Gastroesophageal sphincter (tissue), 3 donors: ENCODE measurements at regions not wholly inside any gene's neighbourhood (a gene's known extent, or its start where the extent isn't known, plus 50 kb on each side); places are given as distances from the start of the nearest gene placed in this dataset.

Experiments
- EP300 ChIP-seq: sonication (generic); formaldehyde crosslinking; IDR thresholded peaks from one replicate; pipeline ENCODE4 v1.6.1; 2017; ENCODE audit warnings: antibody characterized with exemption, mild to moderate bottlenecking
- POLR2A ChIP-seq, 2 donors: fragments of 450-650 bp; IDR thresholded peaks; one replicate each; pipeline ENCODE4 v1.6.1; 2017; ENCODE audit warnings: antibody characterized with exemption in 2 of 2, mild to moderate bottlenecking in 2 of 2, moderate library complexity in 1 of 2
- POLR2AphosphoS5 ChIP-seq: sonication (generic); formaldehyde crosslinking; IDR thresholded peaks from one replicate; pipeline ENCODE4 v1.6.1; 2017; ENCODE audit warnings: antibody characterized with exemption
- TF ChIP-seq, protein P1 (sequence below), 4 experiments: fragments of 200-600 bp in 2 of 4; fragments of 450-650 bp in 2 of 4; sonication (generic) in 1 of 4; IDR thresholded peaks; one replicate each; pipeline ENCODE4 v1.5.1; 2017 to 2019; ENCODE audit warnings: antibody characterized with exemption in 4 of 4, mild to moderate bottlenecking in 2 of 4, moderate library complexity in 2 of 4

DNA sequence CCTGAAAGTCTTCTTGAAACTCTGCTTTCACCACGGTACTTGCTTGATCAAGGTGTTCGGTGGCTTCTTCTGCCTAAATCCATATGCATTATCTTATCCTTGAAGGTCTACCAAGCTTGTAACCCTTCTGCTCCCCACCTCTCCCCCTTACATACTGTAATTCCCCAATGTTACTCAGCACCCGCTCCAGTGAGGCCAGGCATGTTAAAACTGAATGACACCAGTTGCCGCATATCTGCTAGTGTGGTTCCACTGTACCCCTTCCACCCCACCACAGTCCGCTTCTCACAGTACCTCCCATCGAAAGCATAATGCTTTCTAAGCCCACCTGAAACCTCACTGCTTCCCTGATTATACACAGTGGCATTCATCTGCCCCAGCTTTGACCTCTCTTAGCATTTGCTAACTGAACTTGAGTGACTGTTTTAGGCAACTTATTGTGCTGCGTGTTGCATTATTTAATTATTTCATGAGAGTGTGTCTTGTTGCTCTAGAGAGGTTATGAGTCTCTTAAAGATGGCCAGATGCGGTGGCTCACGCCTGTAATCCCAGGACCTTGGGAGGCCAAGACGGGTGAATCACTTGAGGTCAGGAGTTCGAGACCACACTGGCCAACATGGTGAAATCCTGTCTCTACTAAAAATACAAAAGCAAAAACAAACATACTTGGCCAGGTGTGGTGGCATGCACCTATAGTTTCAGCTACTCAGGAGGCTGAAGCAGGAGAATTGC, 87.6 kb upstream of the MBNL2 start:
- TF ChIP-seq POLR2A (IDR thresholded peaks at IDR 0.05) = no peak
- TF ChIP-seq, protein P1, sequence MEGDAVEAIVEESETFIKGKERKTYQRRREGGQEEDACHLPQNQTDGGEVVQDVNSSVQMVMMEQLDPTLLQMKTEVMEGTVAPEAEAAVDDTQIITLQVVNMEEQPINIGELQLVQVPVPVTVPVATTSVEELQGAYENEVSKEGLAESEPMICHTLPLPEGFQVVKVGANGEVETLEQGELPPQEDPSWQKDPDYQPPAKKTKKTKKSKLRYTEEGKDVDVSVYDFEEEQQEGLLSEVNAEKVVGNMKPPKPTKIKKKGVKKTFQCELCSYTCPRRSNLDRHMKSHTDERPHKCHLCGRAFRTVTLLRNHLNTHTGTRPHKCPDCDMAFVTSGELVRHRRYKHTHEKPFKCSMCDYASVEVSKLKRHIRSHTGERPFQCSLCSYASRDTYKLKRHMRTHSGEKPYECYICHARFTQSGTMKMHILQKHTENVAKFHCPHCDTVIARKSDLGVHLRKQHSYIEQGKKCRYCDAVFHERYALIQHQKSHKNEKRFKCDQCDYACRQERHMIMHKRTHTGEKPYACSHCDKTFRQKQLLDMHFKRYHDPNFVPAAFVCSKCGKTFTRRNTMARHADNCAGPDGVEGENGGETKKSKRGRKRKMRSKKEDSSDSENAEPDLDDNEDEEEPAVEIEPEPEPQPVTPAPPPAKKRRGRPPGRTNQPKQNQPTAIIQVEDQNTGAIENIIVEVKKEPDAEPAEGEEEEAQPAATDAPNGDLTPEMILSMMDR (IDR thresholded peaks at IDR 0.05) = no peak
- no peak for TF ChIP-seq EP300
- TF ChIP-seq POLR2AphosphoS5 = no peak
